ENCODE measurements at regions not wholly inside any gene's neighbourhood (a gene's known extent, or its start where the extent isn't known, plus 50 kb on each side); places are given as distances from the start of the nearest gene placed in this dataset.

GRCh38 chr2:174668075-174668474, 70.5 kb upstream of the WIPF1 start:
- DNase-seq (ENCODE audit: low read depth in 2 of 2) = no peak

- DNase-seq (ENCODE audit: low read depth in 2 of 2) = peak in 1 of 2 donors; percentile 25
These were observed 69.8 kb upstream of the WIPF1 start for GRCh38 chr2:174667250-174667860.

- no peak for DNase-seq (ENCODE audit: low read depth in 2 of 2)
These were observed 69.2 kb upstream of the WIPF1 start for GRCh38 chr2:174666845-174667244.

- DNase-seq (ENCODE audit: low read depth in 2 of 2) = no peak
These were observed 68.7 kb upstream of the WIPF1 start for GRCh38 chr2:174666312-174666711.

- DNase-seq (ENCODE audit: low read depth in 2 of 2) = no peak
These were observed 66.6 kb upstream of the WIPF1 start for GRCh38 chr2:174664084-174664759.

GRCh38 chr2:174663550-174663949, 65.9 kb upstream of the WIPF1 start:
- peak in 1 of 2 donors; percentile 62 for DNase-seq (ENCODE audit: low read depth in 2 of 2)

GRCh38 chr2:174662859-174663258, 65.3 kb upstream of the WIPF1 start:
- no peak for DNase-seq (ENCODE audit: low read depth in 2 of 2)

- DNase-seq (ENCODE audit: low read depth in 2 of 2) = peak in 1 of 2 donors; percentile 36
These were observed 64.9 kb upstream of the WIPF1 start for GRCh38 chr2:174662459-174662858.

- no peak for DNase-seq (ENCODE audit: low read depth in 2 of 2)
These were observed 63.5 kb upstream of the WIPF1 start for GRCh38 chr2:174660984-174661675.

GRCh38 chr2:174659069-174659900, 61.7 kb upstream of the WIPF1 start:
- DNase-seq (ENCODE audit: low read depth in 2 of 2) = no peak

- no peak for DNase-seq (ENCODE audit: low read depth in 2 of 2)
These were observed 59.1 kb upstream of the WIPF1 start for GRCh38 chr2:174656676-174657176.

- no peak for DNase-seq (ENCODE audit: low read depth in 2 of 2)
These were observed 58.4 kb upstream of the WIPF1 start for GRCh38 chr2:174656035-174656434.

GRCh38 chr2:174654419-174654941, 56.9 kb upstream of the WIPF1 start:
- DNase-seq (ENCODE audit: low read depth in 2 of 2) = peak in 1 of 2 donors; percentile 19

- no peak for DNase-seq (ENCODE audit: low read depth in 2 of 2)
These were observed 51.3 kb upstream of the WIPF1 start for GRCh38 chr2:174648896-174649295.
